Neural progenitor cell (in vitro differentiated cells): ENCODE measurements at regions not wholly inside any gene's neighbourhood (a gene's known extent, or its start where the extent isn't known, plus 50 kb on each side); places are given as distances from the start of the nearest gene placed in this dataset.

Source experiments
- DNase-seq: peaks from one replicate; pipeline ENCODE4 v3.0.0-alpha.2; 2016; ENCODE audit warnings: low spot score
- H2AFZ ChIP-seq: fragments of 200-600 bp; sonication (generic); replicated peaks from 2 replicates; pipeline ENCODE4 v1.6.1; 2016; ENCODE audit warnings: antibody characterized with exemption
- H3F3A ChIP-seq: fragments of 200-600 bp; sonication (generic); 2 replicates; pipeline ENCODE4 v1.6.1; 2016; ENCODE audit warnings: antibody characterized with exemption, low read depth
- H3K27ac ChIP-seq: fragments of 200-600 bp; sonication (generic); 2 replicates; pipeline ENCODE4 v1.5.1; 2016; ENCODE audit warnings: mild to moderate bottlenecking
- H3K27me3 ChIP-seq: fragments of 200-600 bp; sonication (generic); 2 replicates; pipeline ENCODE4 v1.6.1; 2016; ENCODE audit warnings: mild to moderate bottlenecking, moderate library complexity
- H3K36me3 ChIP-seq: fragments of 200-600 bp; sonication (generic); 2 replicates; pipeline ENCODE4 v1.5.1; 2016
- H3K4me1 ChIP-seq: fragments of 200-600 bp; sonication (generic); 2 replicates; pipeline ENCODE4 v1.6.1; 2016; ENCODE audit warnings: mixed run types
- H3K4me2 ChIP-seq: fragments of 200-600 bp; sonication (generic); 2 replicates; pipeline ENCODE4 v1.6.1; 2016
- H3K4me3 ChIP-seq: fragments of 200-600 bp; sonication (generic); 2 replicates; pipeline ENCODE4 v1.5.1; 2016
- H3K79me2 ChIP-seq: fragments of 200-600 bp; sonication (generic); 2 replicates; pipeline ENCODE4 v1.6.1; 2016; ENCODE audit warnings: low read depth
- H3K9ac ChIP-seq: fragments of 200-600 bp; sonication (generic); 2 replicates; pipeline ENCODE4 v1.6.1; 2016
- H3K9me3 ChIP-seq: fragments of 200-600 bp; sonication (generic); 2 replicates; pipeline ENCODE4 v1.5.1; 2016; ENCODE audit warnings: low read depth
- H4K20me1 ChIP-seq: fragments of 200-600 bp; sonication (generic); 2 replicates; pipeline ENCODE4 v1.6.1; 2016; ENCODE audit warnings: low read depth
- H3K27ac Mint-ChIP-seq: 3 replicates; pipeline ENCODE4 v1.8.0; 2021; ENCODE audit warnings: mixed read lengths
- H3K27me3 Mint-ChIP-seq: 2 replicates; pipeline ENCODE4 v1.8.0; 2022; ENCODE audit warnings: low read depth, mild to moderate bottlenecking, inconsistent platforms, moderate library complexity, mixed read lengths; ENCODE audit not compliant: insufficient read depth
- H3K36me3 Mint-ChIP-seq: 3 replicates; pipeline ENCODE4 v1.8.0; 2021; ENCODE audit warnings: mixed read lengths
- H3K4me1 Mint-ChIP-seq: 3 replicates; pipeline ENCODE4 v1.8.0; 2021; ENCODE audit warnings: mixed read lengths
- H3K4me3 Mint-ChIP-seq: 3 replicates; pipeline ENCODE4 v1.8.0; 2021; ENCODE audit warnings: mild to moderate bottlenecking, moderate library complexity, mixed read lengths
- H3K9me3 Mint-ChIP-seq: 3 replicates; pipeline ENCODE4 v1.8.0; 2020; ENCODE audit warnings: mixed read lengths
- CTCF ChIP-seq: fragments of 200-600 bp; sonication (generic); IDR thresholded peaks from 2 replicates; pipeline ENCODE4 v1.5.1; 2017; ENCODE audit warnings: antibody characterized with exemption, mild to moderate bottlenecking
- EZH2 ChIP-seq: fragments of 200-600 bp; sonication (generic); IDR thresholded peaks from 2 replicates; pipeline ENCODE4 v1.6.1; 2017; ENCODE audit warnings: antibody characterized with exemption, mild to moderate bottlenecking, moderate library complexity
- EZH2phosphoT487 ChIP-seq: fragments of 200-600 bp; sonication (generic); IDR thresholded peaks from 2 replicates; pipeline ENCODE4 v1.6.1; 2017; ENCODE audit warnings: antibody characterized with exemption

GRCh38 chr3:6074952-6075351 lies 786.0 kb upstream of the GRM7 start:
- H3K4me1 Mint-ChIP-seq: no peaks in the 10 kb centered on the region
- Histone ChIP-seq H3K4me1 (no peaks in the 10 kb centered on the region), H3K4me3 (no peak overlapping the region), H4K20me1 (no peaks in the 10 kb centered on the region), H3K27ac (no peak overlapping the region), H3K4me2 (no peak overlapping the region), H3K36me3 (no peaks in the 10 kb centered on the region), H3K9ac (no peak overlapping the region), H3K27me3 (no peaks in the 10 kb centered on the region), H3K79me2 (no peaks in the 10 kb centered on the region), H3F3A (no peaks in the 10 kb centered on the region), H3K9me3 (no peaks in the 10 kb centered on the region), H2AFZ (no peak overlapping the region)
- no peak overlapping the region for H3K4me3 Mint-ChIP-seq
- H3K27me3 Mint-ChIP-seq: no peaks in the 10 kb centered on the region
- TF ChIP-seq CTCF (no peak), EZH2 (no peak), EZH2phosphoT487 (no peak)
- peaks cover 4% of the 10 kb centered on the region for H3K9me3 Mint-ChIP-seq
- no peak overlapping the region for H3K27ac Mint-ChIP-seq
- DNase-seq: no peak
- no peaks in the 10 kb centered on the region for H3K36me3 Mint-ChIP-seq

- Histone ChIP-seq H3K4me2 (no peak overlapping the region), H3K36me3 (no peaks in the 10 kb centered on the region), H4K20me1 (no peaks in the 10 kb centered on the region), H3F3A (no peaks in the 10 kb centered on the region), H3K27me3 (no peaks in the 10 kb centered on the region), H3K9ac (no peak overlapping the region), H3K4me3 (no peak overlapping the region), H3K79me2 (no peaks in the 10 kb centered on the region), H3K4me1 (no peaks in the 10 kb centered on the region), H3K27ac (no peak overlapping the region), H2AFZ (no peak overlapping the region), H3K9me3 (no peaks in the 10 kb centered on the region)
- TF ChIP-seq EZH2phosphoT487 (no peak), EZH2 (no peak), CTCF (no peak)
- DNase-seq: no peak
- Mint-ChIP-seq H3K4me3 (no peak overlapping the region), H3K36me3 (no peaks in the 10 kb centered on the region), H3K27me3 (no peaks in the 10 kb centered on the region), H3K4me1 (no peaks in the 10 kb centered on the region), H3K27ac (no peak overlapping the region), H3K9me3 (peaks cover 4% of the 10 kb centered on the region)
Observed at GRCh38 chr3:6078436-6078835, 782.5 kb upstream of the GRM7 start.

GRCh38 chr3:6079011-6079410 lies 781.9 kb upstream of the GRM7 start:
- Histone ChIP-seq H3K27ac (no peak overlapping the region), H2AFZ (no peak overlapping the region), H3F3A (no peaks in the 10 kb centered on the region), H3K36me3 (no peaks in the 10 kb centered on the region), H3K27me3 (no peaks in the 10 kb centered on the region), H3K79me2 (no peaks in the 10 kb centered on the region), H3K4me2 (no peak overlapping the region), H4K20me1 (no peaks in the 10 kb centered on the region), H3K9ac (no peak overlapping the region), H3K9me3 (no peaks in the 10 kb centered on the region), H3K4me3 (no peak overlapping the region), H3K4me1 (no peaks in the 10 kb centered on the region)
- Mint-ChIP-seq H3K27ac (no peak overlapping the region), H3K4me3 (no peak overlapping the region), H3K9me3 (peaks cover 4% of the 10 kb centered on the region), H3K27me3 (no peaks in the 10 kb centered on the region), H3K36me3 (no peaks in the 10 kb centered on the region), H3K4me1 (no peaks in the 10 kb centered on the region)
- DNase-seq: no peak
- TF ChIP-seq EZH2: no peak
- no peak for TF ChIP-seq CTCF
- TF ChIP-seq EZH2phosphoT487: no peak
